ENCODE measurements at regions not wholly inside any gene's neighbourhood (a gene's known extent, or its start where the extent isn't known, plus 50 kb on each side); places are given as distances from the start of the nearest gene placed in this dataset.

DNA sequence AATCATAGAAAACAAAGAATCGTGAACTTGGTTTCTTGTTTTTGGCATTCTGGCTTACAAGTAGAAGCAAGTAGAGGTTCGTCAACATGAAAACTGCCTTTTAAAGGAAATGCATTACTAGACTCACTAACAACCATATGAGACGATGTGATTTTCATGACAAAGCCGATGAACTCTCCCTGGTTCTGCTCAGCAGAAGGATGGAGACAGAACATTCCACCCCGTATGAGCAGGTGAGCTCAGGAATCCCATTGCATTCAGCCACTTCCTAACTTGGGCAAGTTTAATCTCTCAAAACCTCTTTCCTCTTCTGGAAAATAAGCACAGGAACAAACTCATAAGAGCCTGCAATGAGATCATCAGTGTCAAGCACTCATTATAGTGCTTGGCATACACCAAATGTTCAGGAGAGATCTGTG, 57.4 kb upstream of the SVIL start (continued):
- TF ChIP-seq POGZ (CRISPR knock-in tag; IDR thresholded peaks at IDR 0.05) (no peak), AFF4 (CRISPR knock-in tag; IDR thresholded peaks at IDR 0.05) (no peak)

DNA sequence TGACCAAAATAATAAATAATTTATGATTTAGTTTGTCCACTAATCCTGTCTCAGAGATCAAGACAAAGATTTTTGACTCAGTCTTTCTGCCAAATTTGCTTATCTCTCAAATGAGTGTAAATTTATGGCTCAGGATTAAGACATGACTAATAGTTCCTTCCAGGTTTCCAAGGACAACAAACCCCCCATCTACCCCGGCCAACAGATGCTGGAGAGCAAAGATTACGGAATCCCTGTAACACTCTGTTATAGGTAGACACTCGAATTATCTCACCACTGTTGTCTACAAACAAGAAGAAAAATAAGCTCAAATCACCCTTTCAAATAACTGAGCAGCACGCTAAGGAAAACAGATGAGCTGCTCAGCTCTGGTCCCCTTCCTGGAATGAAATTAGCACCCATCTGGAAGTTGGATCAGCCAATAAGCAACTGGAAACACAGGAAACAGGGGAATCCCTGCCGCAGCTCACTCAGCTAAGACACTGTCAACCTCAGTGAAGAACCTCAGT, 56.8 kb upstream of the SVIL start:
- ChIA-PET POLR2A (no interaction called here), CTCF (ENCODE audit: low intra/inter-chr PET ratio, low total read pairs) (no interaction called here)
- no peaks in the 10 kb centered on the region for H4K20me1 ChIP-seq (ENCODE audit: insufficient read depth, low read length)
- WGBS (ENCODE audit: low lambda C conversion rate): 84% methylated on average over 5 of the region's 5 CpGs
- no peak overlapping the region for H3K27ac ChIP-seq (ENCODE audit: extremely low read length, insufficient read depth, low read length)
- DNase-seq (ENCODE audit: low spot score): no peak
- no peaks in the 10 kb centered on the region for H3K9me3 ChIP-seq (ENCODE audit: low read length)
- no peaks in the 10 kb centered on the region for H3K36me3 ChIP-seq (replicated peaks in 1 of 2; ENCODE audit: control insufficient read depth in 1 of 2, insufficient read depth in 2 of 2, low read length in 2 of 2)
- no peak overlapping the region for H3K9ac ChIP-seq (ENCODE audit: insufficient read depth, low read depth, low read length)
- ATAC-seq: no peak
- no TSS peak for BruUV-seq (replicated peaks)
- no peak overlapping the region for H2AFZ ChIP-seq (ENCODE audit: low read length)
- no peak for FAIRE-seq
- in situ Hi-C loops (cut with HindIII; ENCODE audit: extremely low pct_ligation_motif_present, low pct_unique_long_range_greater_than_20kb) (no loop called here), intact Hi-C loops (cut with micrococcal nuclease; ENCODE audit: unreplicated experiment) (no loop called here)
- H3K4me2 ChIP-seq (ENCODE audit: low read depth, low read length): no peak overlapping the region
- peaks cover 8% of the 10 kb centered on the region; the same call in 1 of the 2 replicates for H3K4me1 ChIP-seq (ENCODE audit: insufficient read depth, low read length)
- H3K4me3 ChIP-seq (replicated peaks in 1 of 3; ENCODE audit: insufficient read depth in 1 of 3, low read depth in 2 of 3, low read length in 3 of 3): no peak overlapping the region
- H3K79me2 ChIP-seq (ENCODE audit: insufficient read depth, low read length): peaks cover 3% of the 10 kb centered on the region
- no peaks in the 10 kb centered on the region for H3K27me3 ChIP-seq (ENCODE audit: control insufficient read depth in 1 of 2, insufficient read depth in 2 of 2, low read length in 2 of 2)
- TF ChIP-seq TARDBP (CRISPR knock-in tag; IDR thresholded peaks at IDR 0.05): no peak
- TF ChIP-seq ZNF33A (CRISPR knock-in tag; IDR thresholded peaks at IDR 0.05; ENCODE audit: borderline replicate concordance): no peak
- TF ChIP-seq ZBTB4 (CRISPR knock-in tag; IDR thresholded peaks at IDR 0.05; ENCODE audit: borderline replicate concordance): no peak
- no peak for TF ChIP-seq MLLT10 (CRISPR knock-in tag; IDR thresholded peaks at IDR 0.05)
- no peak for TF ChIP-seq HOXD1 (CRISPR knock-in tag; IDR thresholded peaks at IDR 0.05)
- no peak for TF ChIP-seq CREM (IDR thresholded peaks at IDR 0.05)
- no peak for TF ChIP-seq CREM (CRISPR knock-in tag; IDR thresholded peaks at IDR 0.05)
- no peak for TF ChIP-seq TCF7L2 (IDR thresholded peaks at IDR 0.05; ENCODE audit: low read depth, low read length)
- TF ChIP-seq, protein P1, sequence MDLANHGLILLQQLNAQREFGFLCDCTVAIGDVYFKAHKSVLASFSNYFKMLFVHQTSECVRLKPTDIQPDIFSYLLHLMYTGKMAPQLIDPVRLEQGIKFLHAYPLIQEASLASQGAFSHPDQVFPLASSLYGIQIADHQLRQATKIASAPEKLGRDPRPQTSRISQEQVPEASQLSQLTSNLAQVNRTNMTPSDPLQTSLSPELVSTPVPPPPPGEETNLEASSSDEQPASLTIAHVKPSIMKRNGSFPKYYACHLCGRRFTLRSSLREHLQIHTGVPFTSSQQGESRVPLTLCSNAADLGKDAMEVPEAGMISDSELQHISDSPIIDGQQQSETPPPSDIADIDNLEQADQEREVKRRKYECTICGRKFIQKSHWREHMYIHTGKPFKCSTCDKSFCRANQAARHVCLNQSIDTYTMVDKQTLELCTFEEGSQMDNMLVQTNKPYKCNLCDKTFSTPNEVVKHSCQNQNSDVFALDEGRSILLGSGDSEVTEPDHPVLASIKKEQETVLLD (CRISPR knock-in tag; IDR thresholded peaks at IDR 0.05; ENCODE audit: low read depth): no peak
- no peak for TF ChIP-seq NR2F2 (IDR thresholded peaks at IDR 0.05; ENCODE audit: borderline replicate concordance, low read depth)
- no peak for TF ChIP-seq ZNF44 (CRISPR knock-in tag; IDR thresholded peaks at IDR 0.05)
- TF ChIP-seq PHB2 (IDR thresholded peaks at IDR 0.05; ENCODE audit: partially characterized antibody): no peak
- no peak for TF ChIP-seq TFDP1 (CRISPR knock-in tag; IDR thresholded peaks at IDR 0.05; ENCODE audit: borderline replicate concordance)
